ENCODE measurements at regions not wholly inside any gene's neighbourhood (a gene's known extent, or its start where the extent isn't known, plus 50 kb on each side); places are given as distances from the start of the nearest gene placed in this dataset.

- peaks cover 0 to 2% (median 0%) of the 10 kb centered on the region in 3 donors for H3K27me3 ChIP-seq (ENCODE audit: control insufficient read depth in 3 of 3, insufficient read depth in 3 of 3, low read length in 2 of 3)
- DNase-seq: no peak
- H3K4me1 ChIP-seq (ENCODE audit: control insufficient read depth in 5 of 5, insufficient read depth in 5 of 5, low read length in 5 of 5): peaks cover 0 to 6% (median 4%) of the 10 kb centered on the region in 5 donors
- TF ChIP-seq, protein P1, sequence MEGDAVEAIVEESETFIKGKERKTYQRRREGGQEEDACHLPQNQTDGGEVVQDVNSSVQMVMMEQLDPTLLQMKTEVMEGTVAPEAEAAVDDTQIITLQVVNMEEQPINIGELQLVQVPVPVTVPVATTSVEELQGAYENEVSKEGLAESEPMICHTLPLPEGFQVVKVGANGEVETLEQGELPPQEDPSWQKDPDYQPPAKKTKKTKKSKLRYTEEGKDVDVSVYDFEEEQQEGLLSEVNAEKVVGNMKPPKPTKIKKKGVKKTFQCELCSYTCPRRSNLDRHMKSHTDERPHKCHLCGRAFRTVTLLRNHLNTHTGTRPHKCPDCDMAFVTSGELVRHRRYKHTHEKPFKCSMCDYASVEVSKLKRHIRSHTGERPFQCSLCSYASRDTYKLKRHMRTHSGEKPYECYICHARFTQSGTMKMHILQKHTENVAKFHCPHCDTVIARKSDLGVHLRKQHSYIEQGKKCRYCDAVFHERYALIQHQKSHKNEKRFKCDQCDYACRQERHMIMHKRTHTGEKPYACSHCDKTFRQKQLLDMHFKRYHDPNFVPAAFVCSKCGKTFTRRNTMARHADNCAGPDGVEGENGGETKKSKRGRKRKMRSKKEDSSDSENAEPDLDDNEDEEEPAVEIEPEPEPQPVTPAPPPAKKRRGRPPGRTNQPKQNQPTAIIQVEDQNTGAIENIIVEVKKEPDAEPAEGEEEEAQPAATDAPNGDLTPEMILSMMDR (IDR thresholded peaks at IDR 0.05; ENCODE audit: control extremely low read depth, extremely low read depth): no peak
- no peak for ATAC-seq (ENCODE audit: insufficient read depth, low FRiP score)
- no peak overlapping the region for H3K4me3 ChIP-seq
- peaks cover 0 to 3% (median 0%) of the 10 kb centered on the region in 4 donors for H3K9me3 ChIP-seq (ENCODE audit: control insufficient read depth in 4 of 4, insufficient read depth in 3 of 4, low read length in 3 of 4)
- H3K27ac ChIP-seq (ENCODE audit: low read depth in 1 of 2, low read length in 1 of 2): no peak overlapping the region
- no peak overlapping the region for H3K9ac ChIP-seq (ENCODE audit: insufficient read depth in 1 of 2, low read length in 2 of 2)
- no peaks in the 10 kb centered on the region for H3K36me3 ChIP-seq (ENCODE audit: control insufficient read depth in 4 of 4, insufficient read depth in 4 of 4, low read length in 4 of 4)
- 96 to 98% methylated on average over 11 of the region's 11 CpGs for WGBS, 2 donors
Measured at GRCh38 chr22:27476318-27476717, 325.2 kb downstream of the MN1 start.

DNA sequence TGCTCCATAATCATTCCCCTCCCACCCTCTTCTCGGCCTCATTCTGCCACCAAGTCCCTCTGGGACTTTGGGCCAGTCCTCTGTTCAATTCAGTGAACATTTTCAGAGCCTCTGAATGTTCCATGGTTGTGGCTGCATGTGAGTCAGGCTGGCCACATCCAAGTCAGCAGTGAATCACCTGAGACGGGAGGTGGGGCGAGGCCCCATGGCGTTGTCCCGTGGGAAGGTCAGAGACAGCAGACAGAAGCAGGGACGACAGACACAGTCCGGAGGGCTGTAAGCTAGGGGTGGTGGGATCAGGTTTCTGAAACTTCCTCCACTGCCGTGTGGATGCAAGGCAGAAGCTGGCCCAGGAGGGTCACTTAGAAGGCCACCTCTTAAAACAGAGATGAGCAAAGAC lies 324.8 kb downstream of the MN1 start:
- H3K36me3 ChIP-seq (ENCODE audit: control insufficient read depth in 4 of 4, insufficient read depth in 4 of 4, low read length in 4 of 4): no peaks in the 10 kb centered on the region
- TF ChIP-seq, protein P1 (IDR thresholded peaks at IDR 0.05; ENCODE audit: control extremely low read depth, extremely low read depth): no peak
- no peak for DNase-seq
- 93% methylated on average over 8 of the region's 8 CpGs for WGBS, 2 donors
- H3K9me3 ChIP-seq (ENCODE audit: control insufficient read depth in 4 of 4, insufficient read depth in 3 of 4, low read length in 3 of 4): peaks cover 0 to 2% (median 0%) of the 10 kb centered on the region in 4 donors
- peaks cover 0 to under 1% (median 0%) of the 10 kb centered on the region in 3 donors for H3K27me3 ChIP-seq (ENCODE audit: control insufficient read depth in 3 of 3, insufficient read depth in 3 of 3, low read length in 2 of 3)
- peaks cover 0 to 6% (median 4%) of the 10 kb centered on the region in 5 donors for H3K4me1 ChIP-seq (ENCODE audit: control insufficient read depth in 5 of 5, insufficient read depth in 5 of 5, low read length in 5 of 5)
- ATAC-seq (ENCODE audit: insufficient read depth, low FRiP score): no peak
- H3K4me3 ChIP-seq: no peak overlapping the region
- H3K9ac ChIP-seq (ENCODE audit: insufficient read depth in 1 of 2, low read length in 2 of 2): no peak overlapping the region
- no peak overlapping the region for H3K27ac ChIP-seq (ENCODE audit: low read depth in 1 of 2, low read length in 1 of 2)

DNA sequence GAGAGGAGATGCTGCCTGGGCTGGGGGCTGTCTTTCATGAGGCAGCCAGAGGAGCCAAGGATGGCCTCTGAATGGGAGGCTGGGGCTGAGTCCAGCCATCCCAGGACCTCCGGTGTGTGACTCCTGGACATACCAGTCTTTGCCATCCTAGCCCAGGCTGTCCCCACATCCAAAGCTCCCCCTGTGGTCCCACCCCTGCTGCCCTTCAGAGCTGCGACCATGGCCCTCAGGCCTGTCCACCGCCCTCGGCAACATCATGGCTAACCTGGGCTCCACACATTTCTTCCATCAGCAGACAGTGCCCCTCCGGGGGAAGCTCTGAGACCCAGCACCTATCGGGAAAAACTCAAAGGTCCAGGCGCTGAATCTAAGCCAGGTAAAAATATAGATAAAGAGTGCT lies 324.4 kb downstream of the MN1 start:
- Histone ChIP-seq H3K4me1 (ENCODE audit: control insufficient read depth in 5 of 5, insufficient read depth in 5 of 5, low read length in 5 of 5) (peaks cover 0 to 6% (median 4%) of the 10 kb centered on the region in 5 donors), H3K27me3 (ENCODE audit: control insufficient read depth in 3 of 3, insufficient read depth in 3 of 3, low read length in 2 of 3) (no peaks in the 10 kb centered on the region), H3K36me3 (ENCODE audit: control insufficient read depth in 4 of 4, insufficient read depth in 4 of 4, low read length in 4 of 4) (no peaks in the 10 kb centered on the region), H3K4me3 (no peak overlapping the region), H3K9me3 (ENCODE audit: control insufficient read depth in 4 of 4, insufficient read depth in 3 of 4, low read length in 3 of 4) (no peaks in the 10 kb centered on the region), H3K9ac (ENCODE audit: insufficient read depth in 1 of 2, low read length in 2 of 2) (no peak overlapping the region), H3K27ac (ENCODE audit: low read depth in 1 of 2, low read length in 1 of 2) (no peak overlapping the region)
- TF ChIP-seq, protein P1 (IDR thresholded peaks at IDR 0.05; ENCODE audit: control extremely low read depth, extremely low read depth): no peak
- DNase-seq: no peak
- ATAC-seq (ENCODE audit: insufficient read depth, low FRiP score): no peak
- 93 to 96% methylated on average over 7 of the region's 7 CpGs for WGBS, 2 donors

GRCh38 chr22:27480487-27480886 lies 321.1 kb downstream of the MN1 start:
- Histone ChIP-seq H3K4me3 (no peak overlapping the region), H3K4me1 (ENCODE audit: control insufficient read depth in 5 of 5, insufficient read depth in 5 of 5, low read length in 5 of 5) (peaks cover 0 to 11% (median 0%) of the 10 kb centered on the region in 5 donors), H3K9ac (ENCODE audit: insufficient read depth in 1 of 2, low read length in 2 of 2) (no peak overlapping the region), H3K27ac (ENCODE audit: low read depth in 1 of 2, low read length in 1 of 2) (no peak overlapping the region), H3K36me3 (ENCODE audit: control insufficient read depth in 4 of 4, insufficient read depth in 4 of 4, low read length in 4 of 4) (no peaks in the 10 kb centered on the region), H3K27me3 (ENCODE audit: control insufficient read depth in 3 of 3, insufficient read depth in 3 of 3, low read length in 2 of 3) (no peaks in the 10 kb centered on the region), H3K9me3 (ENCODE audit: control insufficient read depth in 4 of 4, insufficient read depth in 3 of 4, low read length in 3 of 4) (no peaks in the 10 kb centered on the region)
- TF ChIP-seq, protein P1 (IDR thresholded peaks at IDR 0.05; ENCODE audit: control extremely low read depth, extremely low read depth): no peak
- ATAC-seq (ENCODE audit: insufficient read depth, low FRiP score) (no peak), DNase-seq (peak; percentile 46 to 78 (median 73))
- WGBS, 2 donors: 63 to 69% methylated on average over 9 of the region's 9 CpGs

Data from lung (tissue), 11 donors.